Caco-2 (cell line): ENCODE measurements at regions not wholly inside any gene's neighbourhood (a gene's known extent, or its start where the extent isn't known, plus 50 kb on each side); places are given as distances from the start of the nearest gene placed in this dataset.

ENCODE experiments used
- BruUV-seq: library from RNA; stranded (reverse); fragments of 400-500 nt; replicated peaks from 2 replicates; lab custom pipeline; 2021; lab: Mats Ljungman, UMichigan
- CTCF ChIA-PET: fragments of 300-600 bp; sonication (Branson Sonifier 250); formaldehyde crosslinking; loops from one replicate; lab custom pipeline; 2022; ENCODE audit warnings: antibody characterized with exemption; lab: Charles Lee
- POLR2A ChIA-PET: fragments of 300-600 bp; sonication (Branson Sonifier 250); formaldehyde crosslinking; loops from one replicate; lab custom pipeline; 2022; ENCODE audit warnings: antibody characterized with exemption; lab: Charles Lee
- DNase-seq, 2 experiments: peaks; one replicate each; pipeline versions ENCODE4 v3.0.0 to v3.0.0-alpha.2; 2020 to 2022
- H3K27me3 ChIP-seq: replicated peaks from 2 replicates; pipeline ENCODE4 v1.6.0; 2011; ENCODE audit warnings: low read length; ENCODE audit not compliant: control insufficient read depth, insufficient read depth
- H3K36me3 ChIP-seq: 2 replicates; pipeline ENCODE4 v1.5.1; 2011; ENCODE audit warnings: low read length; ENCODE audit not compliant: control insufficient read depth, insufficient read depth
- H3K4me1 ChIP-seq: fragments of 250-450 bp; sonication (Bioruptor Pico); 2 replicates; pipeline ENCODE4 v1.5.1; 2020; ENCODE audit warnings: mild to moderate bottlenecking
- H3K4me3 ChIP-seq: 2 replicates; pipeline ENCODE4 v1.5.1; 2011; ENCODE audit warnings: low read depth, mild to moderate bottlenecking, control low read depth, low read length
- H3K9me3 ChIP-seq: fragments of 250-450 bp; sonication (Bioruptor Pico); 2 replicates; pipeline ENCODE4 v1.5.1; 2020; ENCODE audit warnings: mild to moderate bottlenecking, moderate library complexity
- H3K27ac Mint-ChIP-seq: one replicate; pipeline ENCODE4 v1.8.0; 2022; ENCODE audit warnings: mixed read lengths; ENCODE audit not compliant: unreplicated experiment
- H3K27me3 Mint-ChIP-seq: one replicate; pipeline ENCODE4 v1.8.0; 2022; ENCODE audit warnings: mixed read lengths; ENCODE audit not compliant: insufficient read depth, unreplicated experiment
- H3K36me3 Mint-ChIP-seq: one replicate; pipeline ENCODE4 v1.8.0; 2022; ENCODE audit warnings: mild to moderate bottlenecking, mixed read lengths; ENCODE audit not compliant: insufficient read depth, unreplicated experiment
- H3K4me1 Mint-ChIP-seq: one replicate; pipeline ENCODE4 v1.8.0; 2022; ENCODE audit warnings: low read depth, mixed read lengths; ENCODE audit not compliant: unreplicated experiment
- H3K4me3 Mint-ChIP-seq: one replicate; pipeline ENCODE4 v1.8.0; 2022; ENCODE audit warnings: mild to moderate bottlenecking, moderate library complexity, mixed read lengths; ENCODE audit not compliant: unreplicated experiment
- H3K9me3 Mint-ChIP-seq: one replicate; pipeline ENCODE4 v1.8.0; 2022; ENCODE audit warnings: mixed read lengths; ENCODE audit not compliant: unreplicated experiment
- CTCF ChIP-seq, 2 experiments: fragments of 200-600 bp in 1 of 2; IDR thresholded peaks; 1 replicate in 1 of 2; 2 replicates in 1 of 2; pipeline versions ENCODE4 v1.5.1 to v1.8.0; 2011 to 2022; ENCODE audit warnings: antibody characterized with exemption in 1 of 2, control low read depth in 1 of 2, inconsistent platforms in 1 of 2, low read depth in 1 of 2, low read length in 1 of 2, mild to moderate bottlenecking in 1 of 2, moderate library complexity in 1 of 2; ENCODE audit not compliant: insufficient read depth in 1 of 2, severe bottlenecking in 1 of 2, unreplicated experiment in 1 of 2
- intact Hi-C: fragments of 100-400 bp; cut with micrococcal nuclease; formaldehyde crosslinking; loops from one replicate; pipeline ENCODE4 v1.10.0; 2022; ENCODE audit not compliant: unreplicated experiment

- intact Hi-C loops: no loop called here
- Histone ChIP-seq H3K27me3 (no peaks in the 10 kb centered on the region), H3K9me3 (no peaks in the 10 kb centered on the region), H3K36me3 (no peaks in the 10 kb centered on the region), H3K4me3 (no peak overlapping the region), H3K4me1 (no peaks in the 10 kb centered on the region)
- peaks cover 28% of the 10 kb centered on the region for H3K27me3 Mint-ChIP-seq
- no peaks in the 10 kb centered on the region for H3K36me3 Mint-ChIP-seq
- no TSS peak for BruUV-seq
- no peak overlapping the region for H3K27ac Mint-ChIP-seq
- CTCF ChIA-PET: no interaction called here
- DNase-seq: no peak
- no peaks in the 10 kb centered on the region for H3K4me1 Mint-ChIP-seq
- POLR2A ChIA-PET: no interaction called here
- TF ChIP-seq CTCF (IDR thresholded peaks at IDR 0.05; ENCODE audit: insufficient read depth in 1 of 2, low read depth in 1 of 2, low read length in 1 of 2, severe bottlenecking in 1 of 2, unreplicated experiment in 1 of 2): no peak
- no peak overlapping the region for H3K4me3 Mint-ChIP-seq
- no peaks in the 10 kb centered on the region for H3K9me3 Mint-ChIP-seq
Measured at GRCh38 chr22:49136816-49137180, 690.9 kb downstream of the BRD1 start.

GRCh38 chr22:49136041-49136815, 691.4 kb downstream of the BRD1 start:
- H3K27me3 Mint-ChIP-seq: peaks cover 24% of the 10 kb centered on the region
- Histone ChIP-seq H3K4me3 (no peak overlapping the region), H3K4me1 (no peaks in the 10 kb centered on the region), H3K27me3 (no peaks in the 10 kb centered on the region), H3K36me3 (no peaks in the 10 kb centered on the region), H3K9me3 (no peaks in the 10 kb centered on the region)
- no TSS peak for BruUV-seq
- H3K9me3 Mint-ChIP-seq: no peaks in the 10 kb centered on the region
- DNase-seq: no peak
- intact Hi-C loops: no loop called here
- no peak for TF ChIP-seq CTCF (IDR thresholded peaks at IDR 0.05; ENCODE audit: insufficient read depth in 1 of 2, low read depth in 1 of 2, low read length in 1 of 2, severe bottlenecking in 1 of 2, unreplicated experiment in 1 of 2)
- ChIA-PET POLR2A (no interaction called here), CTCF (no interaction called here)
- no peak overlapping the region for H3K27ac Mint-ChIP-seq
- H3K4me1 Mint-ChIP-seq: no peaks in the 10 kb centered on the region
- no peaks in the 10 kb centered on the region for H3K36me3 Mint-ChIP-seq
- no peak overlapping the region for H3K4me3 Mint-ChIP-seq

DNA sequence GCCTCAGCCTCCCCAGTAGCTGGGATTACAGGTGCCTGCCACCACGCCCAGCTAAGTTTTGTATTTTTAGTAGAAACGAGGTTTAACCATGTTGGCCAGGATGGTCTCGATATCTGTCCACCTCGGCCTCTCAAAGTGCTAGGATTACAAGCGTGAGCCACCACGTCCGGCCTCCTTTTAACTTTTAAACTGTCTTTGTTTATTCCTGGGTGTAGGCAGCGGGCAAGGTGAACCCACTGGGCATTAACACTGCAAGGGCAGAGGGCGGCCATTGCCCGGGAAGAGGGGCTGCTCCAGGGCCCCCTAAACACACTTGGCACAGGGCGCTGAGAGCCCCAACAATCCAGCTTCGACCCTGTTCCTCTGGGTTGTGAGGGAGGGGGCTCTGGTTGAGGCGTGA, 693.6 kb downstream of the BRD1 start:
- H3K4me1 Mint-ChIP-seq: no peaks in the 10 kb centered on the region
- peaks cover 24% of the 10 kb centered on the region for H3K27me3 Mint-ChIP-seq
- H3K9me3 Mint-ChIP-seq: no peaks in the 10 kb centered on the region
- no TSS peak for BruUV-seq
- Histone ChIP-seq H3K4me3 (no peak overlapping the region), H3K4me1 (no peaks in the 10 kb centered on the region), H3K27me3 (no peaks in the 10 kb centered on the region), H3K9me3 (no peaks in the 10 kb centered on the region), H3K36me3 (no peaks in the 10 kb centered on the region)
- H3K27ac Mint-ChIP-seq: no peak overlapping the region
- CTCF ChIA-PET: no interaction called here
- POLR2A ChIA-PET: no interaction called here
- intact Hi-C loops: no loop called here
- no peaks in the 10 kb centered on the region for H3K36me3 Mint-ChIP-seq
- no peak overlapping the region for H3K4me3 Mint-ChIP-seq
- DNase-seq: no peak
- TF ChIP-seq CTCF (IDR thresholded peaks at IDR 0.05; ENCODE audit: insufficient read depth in 1 of 2, low read depth in 1 of 2, low read length in 1 of 2, severe bottlenecking in 1 of 2, unreplicated experiment in 1 of 2): no peak
